IMR-90 (cell line): ENCODE measurements at regions not wholly inside any gene's neighbourhood (a gene's known extent, or its start where the extent isn't known, plus 50 kb on each side); places are given as distances from the start of the nearest gene placed in this dataset.

ENCODE experiments used
- ATAC-seq: fragments of 200-7000 bp; cut with Tn5 transposase; 2 replicates; pipeline ENCODE4 v1.9.1; 2020; ENCODE audit warnings: low read depth, mild to moderate bottlenecking, moderate library complexity
- BruUV-seq: library from RNA; stranded (reverse); fragments of 400-500 nt; replicated peaks from 2 replicates; lab custom pipeline; 2021; lab: Mats Ljungman, UMichigan
- CTCF ChIA-PET: fragments of 300-600 bp; formaldehyde crosslinking; extraction: SDS; loops from one replicate; lab custom pipeline; 2021; ENCODE audit warnings: antibody characterized with exemption; lab: Yijun Ruan, JAX
- POLR2A ChIA-PET: fragments of 300-600 bp; sonication (Branson Sonifier 250); formaldehyde crosslinking; loops from one replicate; lab custom pipeline; 2022; ENCODE audit warnings: antibody characterized with exemption; ENCODE audit not compliant: unreplicated experiment; lab: Charles Lee
- DNase-seq: peaks from one replicate; pipeline ENCODE4 v3.0.0; 2013
- H2AFZ ChIP-seq: replicated peaks from 2 replicates; pipeline ENCODE3; 2013; ENCODE audit warnings: low read length, mild to moderate bottlenecking; ENCODE audit not compliant: poor library complexity
- H2AK5ac ChIP-seq: 2 replicates; pipeline ENCODE4 v1.6.1; 2013; ENCODE audit warnings: low read depth, low read length, inconsistent platforms
- H2AK9ac ChIP-seq: replicated peaks from 2 replicates; pipeline ENCODE3; 2013; ENCODE audit warnings: mild to moderate bottlenecking, low read depth, low read length, moderate library complexity; ENCODE audit not compliant: poor library complexity
- H2BK120ac ChIP-seq: 2 replicates; pipeline ENCODE4 v1.6.1; 2013; ENCODE audit warnings: low read depth, low read length, inconsistent platforms
- H2BK15ac ChIP-seq: 3 replicates; pipeline ENCODE4 v1.6.1; 2013; ENCODE audit warnings: low read depth, low read length, inconsistent platforms
- H2BK20ac ChIP-seq: 2 replicates; pipeline ENCODE4 v1.6.1; 2013; ENCODE audit warnings: low read depth, mild to moderate bottlenecking, inconsistent platforms, low read length, moderate library complexity
- H2BK5ac ChIP-seq: 2 replicates; pipeline ENCODE4 v1.6.1; 2013; ENCODE audit warnings: mild to moderate bottlenecking, low read depth, low read length, inconsistent platforms; ENCODE audit not compliant: poor library complexity, severe bottlenecking
- H3K14ac ChIP-seq: replicated peaks from 2 replicates; pipeline ENCODE4 v1.6.1; 2013; ENCODE audit warnings: low read depth, low read length, inconsistent platforms
- H3K18ac ChIP-seq: 2 replicates; pipeline ENCODE4 v1.6.1; 2013; ENCODE audit warnings: low read depth, low read length, control low read depth
- H3K23ac ChIP-seq: 2 replicates; pipeline ENCODE4 v1.6.1; 2013; ENCODE audit warnings: low read depth, low read length, inconsistent platforms
- H3K27ac ChIP-seq: 2 replicates; pipeline ENCODE4 v1.5.1; 2013; ENCODE audit warnings: mild to moderate bottlenecking, control low read depth, low read length; ENCODE audit not compliant: insufficient read depth
- H3K27me3 ChIP-seq: 2 replicates; pipeline ENCODE4 v1.6.1; 2013; ENCODE audit warnings: low read length; ENCODE audit not compliant: control insufficient read depth, insufficient read depth
- H3K36me3 ChIP-seq: 2 replicates; pipeline ENCODE4 v1.6.1; 2013; ENCODE audit warnings: low read length, mixed read lengths; ENCODE audit not compliant: control insufficient read depth, insufficient read depth
- H3K4ac ChIP-seq: 2 replicates; pipeline ENCODE4 v1.6.1; 2013; ENCODE audit warnings: low read depth, low read length, inconsistent platforms
- H3K4me1 ChIP-seq: 2 replicates; pipeline ENCODE4 v1.6.1; 2013; ENCODE audit warnings: low read length, mixed read lengths; ENCODE audit not compliant: control insufficient read depth, insufficient read depth
- H3K4me2 ChIP-seq: 2 replicates; pipeline ENCODE4 v1.6.1; 2013; ENCODE audit warnings: low read depth, mild to moderate bottlenecking, control low read depth, low read length, moderate library complexity
- H3K4me3 ChIP-seq: 2 replicates; pipeline ENCODE4 v1.5.1; 2013; ENCODE audit warnings: low read depth, mild to moderate bottlenecking, control low read depth, low read length, moderate library complexity; ENCODE audit not compliant: insufficient read depth
- H3K56ac ChIP-seq: 2 replicates; pipeline ENCODE4 v1.6.1; 2013; ENCODE audit warnings: low read length, inconsistent platforms; ENCODE audit not compliant: insufficient read depth; ENCODE audit errors: extremely low read depth
- H3K79me1 ChIP-seq, 2 experiments: 2 replicates each; pipeline ENCODE4 v1.6.1; 2013; ENCODE audit warnings: low read length in 2 of 2, inconsistent platforms in 1 of 2, low read depth in 1 of 2
- H3K9ac ChIP-seq: 2 replicates; pipeline ENCODE4 v1.6.1; 2013; ENCODE audit warnings: low read depth, low read length, control low read depth
- H3K9me1 ChIP-seq: 2 replicates; pipeline ENCODE4 v1.6.1; 2013; ENCODE audit warnings: low read length, inconsistent platforms; ENCODE audit not compliant: insufficient read depth
- H3K9me3 ChIP-seq: 2 replicates; pipeline ENCODE4 v1.6.1; 2013; ENCODE audit warnings: low read length; ENCODE audit not compliant: control insufficient read depth, insufficient read depth
- H4K20me1 ChIP-seq: 2 replicates; pipeline ENCODE4 v1.6.1; 2013; ENCODE audit warnings: low read length, inconsistent platforms; ENCODE audit not compliant: insufficient read depth
- H4K5ac ChIP-seq: 2 replicates; pipeline ENCODE4 v1.6.1; 2013; ENCODE audit warnings: mild to moderate bottlenecking, low read depth, low read length, control low read depth
- H4K8ac ChIP-seq, 2 experiments: 2 replicates each; pipeline ENCODE4 v1.6.1; 2013; ENCODE audit warnings: low read depth in 2 of 2, low read length in 2 of 2, control low read depth in 1 of 2, inconsistent platforms in 1 of 2
- H4K91ac ChIP-seq: 2 replicates; pipeline ENCODE4 v1.6.1; 2013; ENCODE audit warnings: low read depth, low read length, inconsistent platforms; ENCODE audit not compliant: insufficient read depth
- CEBPB ChIP-seq: IDR thresholded peaks from 2 replicates; pipeline ENCODE4 v1.6.1; 2012; ENCODE audit warnings: low read depth, low read length, improper control_type of control experiment
- CHD1 ChIP-seq: IDR thresholded peaks from 2 replicates; pipeline ENCODE4 v1.6.1; 2012; ENCODE audit warnings: low read depth, low read length, improper control_type of control experiment
- ELK1 ChIP-seq: fragments of 150-350 bp; IDR thresholded peaks from 2 replicates; pipeline ENCODE4 v1.6.1; 2016; ENCODE audit warnings: low read depth, mild to moderate bottlenecking, low read length, moderate library complexity, borderline replicate concordance
- MAZ ChIP-seq: IDR thresholded peaks from 2 replicates; pipeline ENCODE4 v1.6.1; 2012; ENCODE audit warnings: low read depth, mild to moderate bottlenecking, low read length, improper control_type of control experiment, moderate library complexity, borderline replicate concordance
- MXI1 ChIP-seq: IDR thresholded peaks from 2 replicates; pipeline ENCODE4 v1.6.1; 2012; ENCODE audit warnings: low read depth, mild to moderate bottlenecking, low read length, moderate library complexity, borderline replicate concordance
- NFE2L2 ChIP-seq: fragments of 150-350 bp; IDR thresholded peaks from 2 replicates; pipeline ENCODE4 v1.6.1; 2016; ENCODE audit warnings: low read depth, mild to moderate bottlenecking, low read length
- RAD21 ChIP-seq: IDR thresholded peaks from 2 replicates; pipeline ENCODE4 v1.6.1; 2012; ENCODE audit warnings: low read length, improper control_type of control experiment
- RCOR1 ChIP-seq: IDR thresholded peaks from 2 replicates; pipeline ENCODE4 v1.6.1; 2012; ENCODE audit warnings: mild to moderate bottlenecking, low read length, improper control_type of control experiment; ENCODE audit not compliant: insufficient replicate concordance
- RFX5 ChIP-seq: IDR thresholded peaks from 2 replicates; pipeline ENCODE4 v1.8.0; 2012; ENCODE audit warnings: low read depth, mild to moderate bottlenecking, low read length, moderate library complexity
- WGBS, 2 experiments: methylation state at CpG; one replicate each; pipeline versions ENCODE4 v1.1.5 to v1.1.7; 2013; ENCODE audit warnings: missing lambda C conversion rate in 2 of 2; ENCODE audit not compliant: insufficient read length in 1 of 2; ENCODE audit errors: extremely low coverage in 2 of 2; 5-methylcytosine and 5-hydroxymethylcytosine counted together
- dilution Hi-C: fragments of 300-500 bp; cut with HindIII; formaldehyde crosslinking; loops from one replicate; pipeline ENCODE4 v1.14.3; 2018; ENCODE audit warnings: low sequenced_read_pairs; ENCODE audit not compliant: unreplicated experiment
- in situ Hi-C: fragments of 300-500 bp; cut with MboI; formaldehyde crosslinking; loops from 3 replicates; pipeline ENCODE4 v1.14.3; 2019; ENCODE audit warnings: low sequenced_read_pairs, inconsistent platforms, mixed read lengths
- intact Hi-C: fragments of 100-400 bp; cut with micrococcal nuclease; formaldehyde crosslinking; loops from 2 replicates; pipeline ENCODE4 v1.10.0; 2022
- TF ChIP-seq, protein P1 (sequence below): fragments of 150-350 bp; IDR thresholded peaks from 2 replicates; pipeline ENCODE4 v1.6.1; 2017; ENCODE audit warnings: mild to moderate bottlenecking, antibody characterized with exemption, low read length, low read depth

DNA sequence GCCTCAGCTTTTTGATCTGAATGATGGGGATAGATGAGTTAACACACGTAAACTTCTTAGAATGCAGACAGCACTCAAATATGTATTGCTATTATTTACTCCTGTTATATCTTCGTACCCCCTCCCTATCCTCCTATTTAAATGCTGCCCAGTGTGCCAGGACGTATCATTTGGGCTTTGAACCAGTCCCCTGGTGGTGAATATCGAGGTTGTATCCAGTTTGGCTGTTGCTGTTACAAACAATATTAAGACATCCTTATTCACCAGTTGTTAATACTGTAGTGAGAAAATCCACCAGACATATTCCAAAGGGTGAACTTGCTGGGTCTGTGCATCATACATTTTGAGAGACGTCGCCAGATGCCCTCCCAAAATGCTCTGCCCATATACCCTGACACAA lies 51.5 kb upstream of the FOXN3 start:
- Histone ChIP-seq H3K27ac (no peak overlapping the region), H3K56ac (no peak overlapping the region), H3K27me3 (no peaks in the 10 kb centered on the region), H4K20me1 (peaks cover 4% of the 10 kb centered on the region; the same call in 1 of the 2 replicates), H2BK15ac (no peak overlapping the region), H3K9me1 (peaks cover 8% of the 10 kb centered on the region), H3K23ac (no peak overlapping the region), H2AK5ac (no peak overlapping the region), H2BK20ac (no peak overlapping the region), H4K8ac (no peak overlapping the region), H2AK9ac (no peak overlapping the region), H3K4me2 (no peak overlapping the region), H3K4me3 (no peak overlapping the region), H2BK120ac (no peak overlapping the region), H3K9me3 (no peaks in the 10 kb centered on the region), H3K14ac (no peak overlapping the region), H3K36me3 (peaks cover 5% of the 10 kb centered on the region), H4K5ac (no peak overlapping the region), H3K4me1 (no peaks in the 10 kb centered on the region), H2BK5ac (no peak overlapping the region), H3K18ac (no peak overlapping the region), H3K4ac (peak overlapping the region; percentile 39; the same call in 1 of the 2 replicates), H3K9ac (no peak overlapping the region), H2AFZ (no peak overlapping the region), H3K79me1 (peaks cover 14 to 30% of the 10 kb centered on the region in 2 experiments), H4K91ac (no peak overlapping the region)
- BruUV-seq = no TSS peak
- ChIA-PET CTCF (no interaction called here), POLR2A (no interaction called here)
- dilution Hi-C loops (no loop called here), intact Hi-C loops (no loop called here), in situ Hi-C loops (no loop called here)
- ATAC-seq = no peak
- TF ChIP-seq CHD1 (no peak), CEBPB (no peak), RAD21 (no peak), MXI1 (no peak), MAZ (no peak), NFE2L2 (no peak), RCOR1 (no peak), ELK1 (no peak), RFX5 (no peak)
- TF ChIP-seq, protein P1, sequence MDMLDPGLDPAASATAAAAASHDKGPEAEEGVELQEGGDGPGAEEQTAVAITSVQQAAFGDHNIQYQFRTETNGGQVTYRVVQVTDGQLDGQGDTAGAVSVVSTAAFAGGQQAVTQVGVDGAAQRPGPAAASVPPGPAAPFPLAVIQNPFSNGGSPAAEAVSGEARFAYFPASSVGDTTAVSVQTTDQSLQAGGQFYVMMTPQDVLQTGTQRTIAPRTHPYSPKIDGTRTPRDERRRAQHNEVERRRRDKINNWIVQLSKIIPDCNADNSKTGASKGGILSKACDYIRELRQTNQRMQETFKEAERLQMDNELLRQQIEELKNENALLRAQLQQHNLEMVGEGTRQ = no peak
- no peak for DNase-seq
- WGBS, 2 experiments = no CpG with 5 or more reads among the region's 6 CpGs
